HG03159 (cell line): ENCODE measurements at regions not wholly inside any gene's neighbourhood (a gene's known extent, or its start where the extent isn't known, plus 50 kb on each side); places are given as distances from the start of the nearest gene placed in this dataset.

Experiments
- ATAC-seq: cut with Tn5 transposase; IDR thresholded peaks from one replicate; pipeline ENCODE4 v1.9.1; 2021; ENCODE audit warnings: mild to moderate bottlenecking, moderate library complexity; ENCODE audit not compliant: unreplicated experiment

GRCh38 chr2:5368263-5368662, 323.9 kb upstream of the SOX11 start:
- ATAC-seq, result no peak

GRCh38 chr2:5369510-5369909, 322.7 kb upstream of the SOX11 start:
- ATAC-seq, result no peak

GRCh38 chr2:5370158-5370557, 322.0 kb upstream of the SOX11 start:
- ATAC-seq, result no peak

- ATAC-seq, result no peak
These were observed 320.0 kb upstream of the SOX11 start for GRCh38 chr2:5372141-5372540.

- ATAC-seq, result no peak
These were observed 319.0 kb upstream of the SOX11 start for GRCh38 chr2:5373200-5373599.

- no peak for ATAC-seq
These were observed 317.4 kb upstream of the SOX11 start for GRCh38 chr2:5374762-5375161.

GRCh38 chr2:5377323-5377722, 314.9 kb upstream of the SOX11 start:
- no peak for ATAC-seq

- ATAC-seq, result no peak
These were observed 312.4 kb upstream of the SOX11 start for GRCh38 chr2:5379811-5380210.

- no peak for ATAC-seq
These were observed 306.6 kb upstream of the SOX11 start for GRCh38 chr2:5385596-5385995.

GRCh38 chr2:5387406-5387805, 304.8 kb upstream of the SOX11 start:
- no peak for ATAC-seq

- ATAC-seq, result no peak
These were observed 302.4 kb upstream of the SOX11 start for GRCh38 chr2:5389740-5390139.

- no peak for ATAC-seq
These were observed 300.8 kb upstream of the SOX11 start for GRCh38 chr2:5391362-5391761.

GRCh38 chr2:5392658-5393057, 299.5 kb upstream of the SOX11 start:
- ATAC-seq, result no peak

- ATAC-seq, result no peak
These were observed 298.7 kb upstream of the SOX11 start for GRCh38 chr2:5393474-5393873.

GRCh38 chr2:5394223-5394622, 298.0 kb upstream of the SOX11 start:
- ATAC-seq, result no peak

- ATAC-seq, result no peak
These were observed 291.0 kb upstream of the SOX11 start for GRCh38 chr2:5401115-5401657.

- ATAC-seq, result no peak
These were observed 288.8 kb upstream of the SOX11 start for GRCh38 chr2:5403392-5403791.

GRCh38 chr2:5409898-5410381, 282.2 kb upstream of the SOX11 start:
- ATAC-seq, result no peak

GRCh38 chr2:5410991-5411700, 281.0 kb upstream of the SOX11 start:
- ATAC-seq, result no peak

- ATAC-seq, result no peak
These were observed 280.2 kb upstream of the SOX11 start for GRCh38 chr2:5412001-5412400.

- no peak for ATAC-seq
These were observed 258.3 kb upstream of the SOX11 start for GRCh38 chr2:5433855-5434254.

GRCh38 chr2:5437375-5437774, 254.8 kb upstream of the SOX11 start:
- ATAC-seq, result no peak

GRCh38 chr2:5440174-5440573, 252.0 kb upstream of the SOX11 start:
- no peak for ATAC-seq
